ENCODE measurements at regions not wholly inside any gene's neighbourhood (a gene's known extent, or its start where the extent isn't known, plus 50 kb on each side); places are given as distances from the start of the nearest gene placed in this dataset.
"Not testable (repeated sequence)": the region's sequence is repeated elsewhere in the genome, so short reads cannot be mapped to it uniquely, and the experiment has no call there.

DNA sequence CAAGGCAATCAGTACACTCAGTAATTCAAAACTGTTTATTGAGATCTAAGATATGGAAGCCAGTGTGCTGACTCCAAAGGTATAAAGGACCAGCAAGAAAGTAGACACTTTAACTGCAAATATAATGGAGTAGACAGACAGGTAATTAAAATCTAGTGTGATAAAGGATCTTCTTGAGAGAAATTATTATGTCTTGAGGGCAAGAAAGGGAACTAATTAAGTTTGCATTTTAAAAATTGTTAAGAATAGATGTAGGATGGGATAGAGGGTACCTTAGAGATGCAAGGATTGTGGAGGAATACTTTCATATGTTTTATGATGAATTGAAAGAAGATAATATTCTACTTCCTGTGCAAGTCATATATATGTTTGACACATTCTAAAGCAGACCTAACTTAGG lies 825.3 kb downstream of the LTN1 start:
- Histone ChIP-seq H3K27me3 (no peaks in the 10 kb centered on the region), H3K27ac (no peak overlapping the region), H3K9me3 (ENCODE audit: low read depth) (no peaks in the 10 kb centered on the region), H3K36me3 (no peaks in the 10 kb centered on the region), H3K4me1 (ENCODE audit: low read depth) (no peaks in the 10 kb centered on the region), H3K4me3 (no peak overlapping the region)
- TF ChIP-seq, protein P1, sequence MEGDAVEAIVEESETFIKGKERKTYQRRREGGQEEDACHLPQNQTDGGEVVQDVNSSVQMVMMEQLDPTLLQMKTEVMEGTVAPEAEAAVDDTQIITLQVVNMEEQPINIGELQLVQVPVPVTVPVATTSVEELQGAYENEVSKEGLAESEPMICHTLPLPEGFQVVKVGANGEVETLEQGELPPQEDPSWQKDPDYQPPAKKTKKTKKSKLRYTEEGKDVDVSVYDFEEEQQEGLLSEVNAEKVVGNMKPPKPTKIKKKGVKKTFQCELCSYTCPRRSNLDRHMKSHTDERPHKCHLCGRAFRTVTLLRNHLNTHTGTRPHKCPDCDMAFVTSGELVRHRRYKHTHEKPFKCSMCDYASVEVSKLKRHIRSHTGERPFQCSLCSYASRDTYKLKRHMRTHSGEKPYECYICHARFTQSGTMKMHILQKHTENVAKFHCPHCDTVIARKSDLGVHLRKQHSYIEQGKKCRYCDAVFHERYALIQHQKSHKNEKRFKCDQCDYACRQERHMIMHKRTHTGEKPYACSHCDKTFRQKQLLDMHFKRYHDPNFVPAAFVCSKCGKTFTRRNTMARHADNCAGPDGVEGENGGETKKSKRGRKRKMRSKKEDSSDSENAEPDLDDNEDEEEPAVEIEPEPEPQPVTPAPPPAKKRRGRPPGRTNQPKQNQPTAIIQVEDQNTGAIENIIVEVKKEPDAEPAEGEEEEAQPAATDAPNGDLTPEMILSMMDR (IDR thresholded peaks at IDR 0.05; ENCODE audit: low read depth, low read length): no peak
- no peak for DNase-seq (ENCODE audit: low read depth in 1 of 2, low spot score in 1 of 2)

DNA sequence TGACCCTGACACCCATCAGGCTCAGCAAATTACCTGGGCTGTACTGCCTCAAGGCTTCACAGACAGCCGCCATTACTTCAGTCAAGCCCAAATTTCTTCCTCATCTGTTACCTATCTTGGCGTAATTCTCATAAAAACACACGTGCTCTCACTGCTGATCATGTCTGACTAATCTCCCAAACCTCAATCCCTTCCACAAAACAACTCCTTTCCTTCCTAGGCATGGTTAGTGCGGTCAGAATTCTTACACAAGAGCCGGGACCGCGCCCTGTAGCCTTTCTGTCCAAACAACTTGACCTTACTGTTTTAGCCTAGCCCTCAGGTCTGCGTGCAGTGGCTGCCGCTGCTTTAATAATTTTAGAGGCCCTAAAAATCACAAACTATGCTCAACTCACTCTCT lies 828.2 kb downstream of the LTN1 start:
- H3K9me3 ChIP-seq (ENCODE audit: low read depth); DNase-seq (ENCODE audit: low read depth in 1 of 2, low spot score in 1 of 2); H3K4me3 ChIP-seq; H3K27ac ChIP-seq; H3K27me3 ChIP-seq; H3K4me1 ChIP-seq (ENCODE audit: low read depth); H3K36me3 ChIP-seq: not testable (repeated sequence)

DNA sequence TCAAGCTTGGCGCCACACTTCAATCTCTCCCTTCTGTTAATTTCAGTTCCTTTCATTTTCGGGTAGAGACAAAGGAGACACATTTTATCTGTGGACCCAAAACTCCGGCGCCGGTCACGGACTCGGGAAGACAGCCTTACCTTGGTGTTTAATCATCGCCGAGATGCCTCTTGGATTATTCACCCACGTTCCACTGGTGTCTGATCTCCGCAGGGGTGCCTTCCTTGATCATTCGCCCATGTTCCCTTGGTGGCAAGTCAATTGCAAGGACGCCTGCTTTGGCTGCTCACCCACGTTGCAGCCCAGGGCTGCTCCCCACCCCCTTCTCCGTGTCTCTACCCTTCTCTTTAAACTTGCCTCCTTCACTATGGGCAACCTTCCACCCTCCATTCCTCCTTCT lies 830.6 kb downstream of the LTN1 start:
- not testable (repeated sequence) for H3K4me3 ChIP-seq; H3K36me3 ChIP-seq; H3K4me1 ChIP-seq (ENCODE audit: low read depth)

DNA sequence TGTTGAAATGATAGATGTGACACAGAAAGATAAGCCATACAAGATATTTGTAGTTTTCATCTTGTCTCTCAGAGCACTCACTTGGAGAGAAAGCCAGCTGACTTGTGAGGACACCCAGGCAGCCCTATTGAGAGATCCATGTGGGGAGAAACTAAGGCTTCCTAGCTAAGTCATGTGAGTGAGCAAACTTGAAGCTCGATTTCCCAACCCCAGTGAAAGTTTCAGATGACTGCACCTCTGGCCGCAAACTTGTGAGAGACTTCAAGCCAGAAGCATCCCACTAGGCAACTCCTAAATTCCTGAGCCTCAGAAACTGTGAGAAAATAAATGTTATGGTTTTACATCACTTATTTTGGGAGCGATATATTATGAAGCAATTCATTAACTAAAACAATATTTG lies 832.3 kb downstream of the LTN1 start:
- H3K36me3 ChIP-seq: no peaks in the 10 kb centered on the region
- H3K4me1 ChIP-seq (ENCODE audit: low read depth): no peaks in the 10 kb centered on the region
- H3K27ac ChIP-seq: no peak overlapping the region
- no peaks in the 10 kb centered on the region for H3K27me3 ChIP-seq
- peak in 1 of 2 donors; percentile 42 for DNase-seq (ENCODE audit: low read depth in 1 of 2, low spot score in 1 of 2)
- TF ChIP-seq, protein P1 (IDR thresholded peaks at IDR 0.05; ENCODE audit: low read depth, low read length): no peak
- H3K9me3 ChIP-seq (ENCODE audit: low read depth): no peaks in the 10 kb centered on the region
- H3K4me3 ChIP-seq: no peak overlapping the region

More for the DNA sequence above, 830.6 kb downstream of the LTN1 start:
- DNase-seq (ENCODE audit: low read depth in 1 of 2, low spot score in 1 of 2); H3K27ac ChIP-seq; H3K9me3 ChIP-seq (ENCODE audit: low read depth); H3K27me3 ChIP-seq: not testable (repeated sequence)

DNA sequence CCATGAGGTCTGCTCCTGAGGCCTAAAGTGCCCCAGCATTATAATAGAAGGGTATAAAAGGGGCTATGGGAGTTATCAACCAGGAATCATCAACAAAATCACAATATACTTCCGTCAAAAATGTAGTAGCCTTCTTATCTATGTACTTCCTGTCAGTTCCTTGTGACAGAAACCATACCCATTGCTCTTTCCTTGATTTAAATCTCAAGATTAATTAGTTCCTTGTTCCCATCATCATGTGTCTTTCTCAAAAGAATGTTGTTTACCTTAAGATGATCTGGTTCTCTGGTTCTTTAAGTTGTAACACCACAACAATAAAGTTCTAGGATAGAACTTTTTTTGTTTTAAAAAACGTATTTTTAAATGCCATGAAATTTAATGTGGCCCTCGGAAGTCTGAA lies 833.3 kb downstream of the LTN1 start:
- Histone ChIP-seq H3K27me3 (no peaks in the 10 kb centered on the region), H3K4me3 (no peak overlapping the region), H3K4me1 (ENCODE audit: low read depth) (no peaks in the 10 kb centered on the region), H3K27ac (no peak overlapping the region), H3K9me3 (ENCODE audit: low read depth) (no peaks in the 10 kb centered on the region), H3K36me3 (no peaks in the 10 kb centered on the region)
- DNase-seq (ENCODE audit: low read depth in 1 of 2, low spot score in 1 of 2): no peak
- TF ChIP-seq, protein P1 (IDR thresholded peaks at IDR 0.05; ENCODE audit: low read depth, low read length): no peak

DNA sequence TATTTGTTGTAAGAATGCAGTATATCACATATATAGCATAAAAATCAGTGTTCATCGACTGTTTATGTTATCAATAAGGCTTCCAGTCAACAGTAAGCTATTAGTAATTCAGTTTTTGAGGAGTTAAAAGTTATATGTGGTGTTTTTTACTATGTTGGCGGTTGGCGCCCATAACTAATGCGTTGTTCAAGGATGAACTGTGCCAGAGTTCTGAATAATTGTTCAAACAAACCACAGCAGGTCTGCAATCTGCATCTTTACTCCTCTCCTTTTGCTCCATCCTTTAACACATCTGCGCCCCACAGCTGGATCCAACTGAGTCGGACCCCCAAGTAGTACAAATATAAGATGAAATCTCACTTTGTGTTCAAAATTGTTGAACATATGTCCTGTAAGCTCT lies 836.1 kb downstream of the LTN1 start:
- TF ChIP-seq, protein P1 (IDR thresholded peaks at IDR 0.05; ENCODE audit: low read depth, low read length): no peak

DNA sequence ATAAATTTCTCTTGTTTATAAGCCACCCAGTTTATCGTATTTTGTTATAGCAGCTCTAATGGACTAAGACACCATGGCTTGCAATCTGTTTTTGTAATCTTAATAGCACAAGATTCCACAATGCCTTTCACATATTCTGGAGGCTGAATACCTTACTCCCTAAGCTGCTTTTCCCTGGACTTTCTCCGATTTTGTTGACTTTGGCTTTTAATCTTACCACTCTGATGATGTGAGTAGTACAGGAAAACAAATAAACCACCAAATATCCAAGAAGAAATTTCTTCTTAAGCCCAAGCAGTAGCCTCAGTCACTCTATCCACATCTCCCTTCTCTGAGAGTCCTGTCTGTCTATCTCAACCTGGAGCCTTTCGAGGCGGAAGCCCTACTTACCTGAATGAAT lies 838.6 kb downstream of the LTN1 start:
- Histone ChIP-seq H3K36me3 (no peaks in the 10 kb centered on the region), H3K4me3 (no peak overlapping the region), H3K27me3 (no peaks in the 10 kb centered on the region), H3K27ac (no peak overlapping the region), H3K4me1 (ENCODE audit: low read depth) (no peaks in the 10 kb centered on the region), H3K9me3 (ENCODE audit: low read depth) (no peaks in the 10 kb centered on the region)
- TF ChIP-seq, protein P1 (IDR thresholded peaks at IDR 0.05; ENCODE audit: low read depth, low read length): no peak
- no peak for DNase-seq (ENCODE audit: low read depth in 1 of 2, low spot score in 1 of 2)

More for the DNA sequence above, 836.1 kb downstream of the LTN1 start:
- Histone ChIP-seq H3K27ac (no peak overlapping the region), H3K27me3 (no peaks in the 10 kb centered on the region), H3K9me3 (ENCODE audit: low read depth) (no peaks in the 10 kb centered on the region), H3K4me3 (no peak overlapping the region), H3K4me1 (ENCODE audit: low read depth) (no peaks in the 10 kb centered on the region), H3K36me3 (no peaks in the 10 kb centered on the region)
- DNase-seq (ENCODE audit: low read depth in 1 of 2, low spot score in 1 of 2): no peak
